Stimulated activated CD4-positive, alpha-beta T cell treated with anti-CD3 and anti-CD28 coated beads, Interleukin-2, amount 100 ng/mL, for 24 hours (primary cell): ENCODE measurements at regions not wholly inside any gene's neighbourhood (a gene's known extent, or its start where the extent isn't known, plus 50 kb on each side); places are given as distances from the start of the nearest gene placed in this dataset.

ENCODE experiments used
- DNase-seq, 2 donors: peaks; one replicate each; pipeline ENCODE4 v3.0.0-alpha.2; 2020

DNA sequence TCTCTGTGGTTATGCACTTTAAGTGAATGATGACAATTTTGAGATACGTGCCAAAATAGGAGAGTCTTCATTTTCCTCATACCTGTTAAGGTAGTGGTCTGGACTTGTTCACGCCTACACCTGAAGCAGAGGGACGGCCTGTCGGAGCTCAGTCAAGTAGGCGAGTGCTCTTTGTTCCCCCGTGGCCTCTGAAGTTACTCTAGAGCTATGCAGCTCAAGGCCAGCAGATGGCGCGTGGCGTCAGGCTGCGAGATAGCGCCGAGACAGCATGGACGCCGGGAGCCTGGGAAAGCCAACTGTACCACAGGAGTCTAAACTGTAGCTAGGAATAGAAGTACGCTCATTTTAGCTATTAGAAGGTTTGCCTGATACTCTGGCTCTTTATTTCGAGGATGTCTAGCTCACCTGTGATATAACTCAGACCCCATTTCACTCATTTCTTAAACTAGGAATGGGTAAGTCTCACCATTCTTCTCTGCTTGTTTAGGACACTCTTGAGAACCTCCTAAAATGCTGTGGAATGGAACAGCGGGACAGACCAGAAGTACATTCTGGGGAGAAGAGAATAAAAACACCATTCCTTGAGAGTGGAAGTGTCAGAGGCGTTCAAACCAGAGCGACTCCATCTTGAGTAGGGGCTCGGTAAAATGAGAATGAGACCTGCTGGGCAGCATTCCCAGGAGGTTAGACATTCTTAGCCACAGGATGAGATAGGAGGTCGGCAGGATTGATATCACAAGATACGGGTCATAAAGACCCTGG lies 267.4 kb upstream of the HMGA2 start:
- DNase-seq = peak; percentile 71 to 77

DNA sequence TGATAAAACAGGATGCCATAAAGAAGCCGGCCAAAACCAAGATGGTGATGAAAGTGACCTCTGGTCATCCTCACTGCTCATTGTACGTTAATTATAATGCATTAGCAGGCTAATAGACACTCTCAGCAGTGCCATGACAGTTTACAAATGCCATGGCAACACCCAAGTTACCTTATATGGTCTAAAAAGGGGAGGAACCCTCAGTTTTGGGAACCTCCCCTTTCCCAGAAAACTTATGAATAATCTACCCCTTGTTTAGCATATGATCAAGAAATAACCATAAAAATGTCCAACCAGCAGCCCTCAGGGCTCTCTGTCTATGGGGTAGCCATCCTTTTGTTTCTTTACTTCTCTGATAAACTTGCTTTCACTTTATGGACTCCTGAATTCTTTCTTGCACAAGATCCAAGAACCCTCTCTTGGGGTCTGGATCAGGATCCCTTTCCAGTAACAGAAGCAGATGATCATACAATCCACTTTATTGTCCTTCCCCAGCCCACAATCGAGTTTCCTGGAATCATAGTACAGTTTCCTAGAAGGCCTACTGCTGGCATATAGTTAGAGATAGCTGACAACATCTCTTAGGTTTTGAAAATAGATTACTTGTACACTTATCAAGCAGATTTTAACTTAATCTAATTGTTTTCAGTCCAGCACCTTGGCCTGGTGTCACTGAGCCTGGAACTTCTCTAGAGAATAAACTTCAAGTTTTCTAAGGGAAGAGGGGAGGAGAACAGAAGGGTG lies 266.7 kb upstream of the HMGA2 start:
- DNase-seq = no peak

- DNase-seq = no peak
Observed at GRCh38 chr12:65560286-65560685, 264.0 kb upstream of the HMGA2 start.

DNA sequence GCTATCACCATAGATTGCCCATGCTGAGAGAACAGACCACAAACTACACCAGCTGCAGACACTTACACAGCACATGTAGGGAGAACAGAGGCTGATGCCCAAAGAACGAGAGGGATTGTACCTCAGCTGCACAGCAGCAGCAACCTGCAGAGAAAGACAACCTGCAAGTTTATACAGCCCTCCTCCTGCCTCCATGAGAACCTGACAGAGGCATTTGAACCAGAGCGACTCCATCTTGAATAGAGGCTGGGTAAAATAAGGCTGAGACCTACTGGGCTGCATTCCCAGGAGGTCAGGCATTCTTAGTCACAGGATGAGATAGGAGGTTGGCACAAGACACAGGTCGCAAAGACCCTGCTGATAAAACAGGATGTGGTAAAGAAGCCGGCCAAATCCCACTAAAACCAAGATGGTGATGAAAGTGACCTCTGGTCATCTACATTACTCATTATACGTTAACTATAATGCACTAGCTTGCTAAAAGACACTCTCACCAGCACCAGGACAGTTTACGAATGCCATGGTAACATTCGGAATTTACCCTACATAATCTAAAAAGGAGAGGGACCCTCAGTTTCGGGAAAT lies 262.4 kb upstream of the HMGA2 start:
- no peak for DNase-seq

- DNase-seq = no peak
Observed at GRCh38 chr12:65565601-65566560, 258.4 kb upstream of the HMGA2 start.

DNA sequence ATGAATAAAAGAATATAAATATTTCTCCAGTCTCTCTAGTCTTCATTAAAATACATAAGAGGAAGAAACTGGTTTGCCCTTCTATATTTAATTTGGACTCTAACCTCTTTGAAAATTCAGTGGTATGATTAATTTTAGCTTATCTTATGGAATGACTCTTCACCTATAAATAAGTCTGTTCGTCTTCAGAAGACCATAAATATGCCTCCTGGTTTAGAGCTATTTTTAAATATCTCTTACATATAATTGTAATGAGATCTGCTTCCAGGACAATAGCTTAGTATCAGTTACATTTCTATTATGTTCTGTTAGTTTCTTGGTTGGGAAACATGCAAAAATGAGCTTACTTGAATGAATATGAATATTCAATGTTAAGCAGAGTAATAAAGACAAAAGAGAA lies 257.5 kb upstream of the HMGA2 start:
- DNase-seq = no peak

DNA sequence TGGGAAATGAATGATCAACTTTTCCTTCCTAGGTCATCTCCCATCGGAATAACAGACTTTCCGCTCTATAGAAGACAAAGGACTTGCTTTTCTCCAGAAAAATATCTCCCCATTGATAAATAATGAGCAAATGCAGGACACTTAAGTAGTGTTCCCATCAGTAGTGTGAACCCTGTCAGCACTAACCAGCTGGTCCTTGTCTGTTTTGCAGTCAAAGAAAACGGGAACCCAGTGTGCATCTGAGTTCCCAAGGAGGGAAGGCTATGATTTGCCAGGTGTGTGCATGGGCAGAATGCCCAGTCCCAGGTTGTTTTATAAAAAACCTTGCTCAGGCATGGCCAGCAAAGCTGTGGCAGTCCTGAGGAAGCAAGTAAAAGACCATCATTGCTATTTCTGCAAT lies 256.5 kb upstream of the HMGA2 start:
- DNase-seq = no peak

DNA sequence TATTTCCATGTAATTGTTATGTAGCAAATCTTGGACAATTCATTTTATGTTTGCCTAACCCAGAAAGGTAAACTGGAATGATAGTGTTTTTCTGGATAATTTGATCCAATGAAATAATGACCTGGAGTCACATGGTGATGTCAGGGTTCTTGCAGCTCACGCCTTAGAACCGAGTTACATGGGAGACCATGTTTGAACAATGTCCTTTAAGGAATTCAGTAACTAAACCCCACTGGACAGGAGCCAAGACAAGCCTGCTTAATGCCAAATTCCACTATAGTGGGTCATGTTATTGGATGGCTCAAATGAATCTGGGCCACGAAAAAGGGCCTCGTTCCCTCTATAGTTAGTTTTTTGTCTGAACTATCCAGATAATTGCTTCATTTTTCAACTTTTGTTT lies 255.8 kb upstream of the HMGA2 start:
- DNase-seq = no peak

DNA sequence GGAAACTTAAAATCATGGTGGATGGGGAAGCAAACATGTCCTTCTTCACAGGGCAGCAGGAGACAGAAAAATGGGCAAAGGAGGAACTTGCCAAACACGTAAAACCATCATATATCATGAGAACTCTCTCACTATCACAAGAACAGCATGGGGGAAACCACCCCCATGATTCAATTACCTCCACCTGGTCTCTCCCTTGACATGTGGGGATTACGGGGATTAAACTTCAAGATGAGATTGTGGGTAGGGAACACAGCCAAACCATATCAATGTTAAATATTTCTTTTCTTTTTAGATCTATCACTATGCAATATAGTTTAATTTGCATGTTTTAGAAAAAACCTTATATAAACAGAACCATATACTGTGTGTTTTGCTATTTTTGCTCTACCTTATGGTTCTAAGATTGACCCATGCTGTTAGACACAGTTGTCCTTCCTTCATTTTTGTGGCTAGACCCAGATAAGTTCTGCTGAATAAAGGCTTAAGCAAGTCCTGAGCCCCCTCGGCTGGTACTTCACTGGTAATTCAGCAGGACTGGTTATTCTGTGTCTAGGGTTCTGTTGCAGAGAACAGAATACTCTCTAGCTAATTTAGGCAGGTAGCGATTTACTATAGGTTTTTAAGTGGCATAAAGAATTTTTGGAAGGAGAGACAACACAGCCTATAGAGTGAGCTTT lies 253.7 kb upstream of the HMGA2 start:
- DNase-seq = no peak

DNA sequence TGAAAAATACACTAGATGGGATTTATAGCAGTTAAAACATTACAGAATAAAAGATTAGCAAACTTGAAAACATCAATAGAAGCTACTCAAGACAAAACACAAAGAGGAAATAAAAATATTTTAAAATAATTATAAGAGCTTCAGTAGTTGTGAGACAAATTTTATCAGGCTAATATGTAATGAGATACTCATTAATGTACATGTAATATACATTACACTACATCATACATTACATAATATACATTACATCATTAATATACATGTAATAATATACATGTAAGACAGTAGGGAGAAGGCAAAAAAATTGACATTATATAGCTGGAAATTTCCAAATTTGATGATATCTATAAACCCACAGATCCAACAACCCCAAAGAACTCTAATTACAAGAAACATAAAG lies 249.4 kb upstream of the HMGA2 start:
- DNase-seq = no peak

DNA sequence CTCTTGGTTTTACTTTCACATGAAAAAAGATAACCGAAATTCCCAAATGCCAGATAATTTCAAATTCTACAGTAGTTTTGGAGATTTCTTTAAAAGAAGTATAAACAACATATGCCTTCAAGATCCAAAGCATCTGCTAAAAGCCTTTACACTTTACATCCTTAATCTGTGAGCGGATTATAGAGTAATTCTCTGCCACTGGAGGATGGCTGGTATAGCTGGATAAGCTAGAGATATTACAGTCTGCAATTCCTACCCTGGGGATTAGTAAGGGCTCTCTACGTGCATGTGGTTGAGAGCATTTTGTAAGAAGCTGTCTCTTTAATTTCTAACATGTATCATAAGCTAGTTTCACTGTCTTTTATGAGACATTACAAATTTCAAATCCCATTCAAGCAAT lies 240.3 kb upstream of the HMGA2 start:
- DNase-seq = no peak

- no peak for DNase-seq
Observed at GRCh38 chr12:65585648-65586602, 238.4 kb upstream of the HMGA2 start.

- DNase-seq = no peak
Observed at GRCh38 chr12:65586796-65587195, 237.5 kb upstream of the HMGA2 start.

GRCh38 chr12:65590318-65590717 lies 234.0 kb upstream of the HMGA2 start:
- DNase-seq = no peak

DNA sequence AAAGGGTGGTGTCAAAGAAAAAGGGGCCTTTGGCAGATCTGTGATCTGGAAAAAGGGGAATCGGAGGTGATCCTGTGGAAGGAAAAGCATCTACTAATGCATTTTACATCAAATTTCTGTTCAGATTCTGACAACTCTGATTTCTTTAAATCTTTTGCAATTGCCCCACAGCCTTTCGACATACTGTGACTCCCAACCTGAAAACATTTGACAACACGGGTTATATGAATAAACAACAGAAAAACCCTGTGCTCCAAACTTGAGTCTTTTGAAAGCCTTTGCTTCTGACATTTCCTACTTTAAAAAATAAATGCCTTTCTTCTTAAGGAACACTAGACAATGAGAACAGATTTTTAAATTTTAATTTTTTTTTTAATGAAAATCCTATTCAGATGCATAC lies 231.9 kb upstream of the HMGA2 start:
- DNase-seq = no peak

DNA sequence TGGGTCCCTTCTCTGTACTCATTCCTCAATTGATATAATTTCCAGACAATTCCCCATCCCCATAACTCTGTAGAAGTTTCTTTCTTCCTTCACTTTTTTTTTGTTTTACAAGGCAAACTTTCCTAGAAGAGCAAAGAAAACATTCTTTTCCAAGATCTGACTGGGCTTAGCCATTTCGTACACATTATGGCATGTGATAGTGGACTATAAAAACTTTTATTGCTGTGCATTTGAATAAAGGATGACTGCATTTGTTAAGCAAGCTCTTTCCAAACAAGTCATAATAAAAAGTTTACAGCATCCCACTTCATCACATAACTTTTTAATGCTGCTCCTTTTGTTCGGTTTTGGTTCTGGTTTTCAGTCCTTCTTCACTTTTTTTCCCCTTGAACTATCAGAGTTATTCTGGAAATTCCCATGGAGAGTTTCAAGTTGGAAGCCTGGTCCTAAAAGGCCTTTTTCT lies 231.0 kb upstream of the HMGA2 start:
- DNase-seq = no peak

- DNase-seq = no peak
Observed at GRCh38 chr12:65594409-65594808, 229.9 kb upstream of the HMGA2 start.

- no peak for DNase-seq
Observed at GRCh38 chr12:65595016-65595560, 229.2 kb upstream of the HMGA2 start.

DNA sequence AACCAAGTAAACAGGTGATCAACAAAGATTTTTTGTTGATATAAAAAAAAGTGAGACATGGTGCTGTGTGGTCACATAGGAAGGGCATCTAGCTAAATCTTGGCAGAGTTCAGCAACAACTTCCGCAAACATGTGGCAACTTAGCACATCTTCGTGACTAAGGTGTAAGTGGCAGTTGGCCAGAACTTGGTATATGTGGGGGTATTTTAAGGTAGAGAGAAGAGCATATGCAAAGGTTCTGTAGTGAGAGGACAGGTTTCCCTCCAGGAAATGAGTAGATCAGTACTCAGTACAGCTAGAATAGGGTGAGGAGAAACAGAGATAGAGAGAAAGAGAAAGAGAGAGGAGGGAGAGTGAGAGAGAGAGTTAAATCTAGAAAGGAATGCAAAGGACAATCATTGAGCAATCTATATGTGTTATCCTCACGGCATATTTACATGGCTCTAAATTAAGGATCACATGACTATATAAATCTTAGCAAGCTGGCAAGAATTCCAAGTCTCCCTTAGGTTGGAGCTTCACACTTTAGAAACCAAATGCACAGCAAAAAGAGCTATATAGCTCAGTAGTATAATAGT lies 227.7 kb upstream of the HMGA2 start:
- no peak for DNase-seq

- DNase-seq = no peak
Observed at GRCh38 chr12:65597527-65597926, 226.8 kb upstream of the HMGA2 start.
